ENCODE measurements at regions not wholly inside any gene's neighbourhood (a gene's known extent, or its start where the extent isn't known, plus 50 kb on each side); places are given as distances from the start of the nearest gene placed in this dataset.
A peak's percentile ranks its signal among the peaks of the same experiment; 100 is the strongest.

DNA sequence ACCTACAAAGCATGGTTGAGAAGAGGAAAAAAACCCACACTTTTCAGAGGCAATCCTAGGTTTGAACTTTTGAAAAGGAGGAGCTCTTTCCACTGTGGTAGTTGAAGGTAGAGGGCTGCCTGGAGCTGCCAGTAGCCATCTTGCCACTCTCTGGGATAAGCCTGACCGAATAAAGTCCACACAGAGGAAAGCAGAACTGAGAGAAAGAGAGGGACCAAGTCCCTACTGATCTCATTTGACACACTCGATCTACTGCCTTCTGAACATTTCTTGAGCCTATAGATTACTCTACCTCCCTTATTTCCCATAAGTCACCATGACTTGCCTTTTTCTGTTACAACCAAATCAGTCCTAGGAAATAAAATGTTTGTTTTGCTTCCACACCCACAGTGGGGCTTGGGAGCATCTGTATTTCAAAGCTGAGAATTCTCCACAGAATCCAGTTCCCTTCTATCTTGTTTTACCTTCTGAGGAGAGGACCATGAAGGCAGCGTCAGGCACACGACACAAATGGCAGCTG lies 147.0 kb upstream of the PTPRK start:
- DNase-seq: no peak

- no peak for DNase-seq
Observed at GRCh38 chr6:128666405-128666804, 146.0 kb upstream of the PTPRK start.

GRCh38 chr6:128663238-128663637 lies 142.8 kb upstream of the PTPRK start:
- no peak for DNase-seq

DNA sequence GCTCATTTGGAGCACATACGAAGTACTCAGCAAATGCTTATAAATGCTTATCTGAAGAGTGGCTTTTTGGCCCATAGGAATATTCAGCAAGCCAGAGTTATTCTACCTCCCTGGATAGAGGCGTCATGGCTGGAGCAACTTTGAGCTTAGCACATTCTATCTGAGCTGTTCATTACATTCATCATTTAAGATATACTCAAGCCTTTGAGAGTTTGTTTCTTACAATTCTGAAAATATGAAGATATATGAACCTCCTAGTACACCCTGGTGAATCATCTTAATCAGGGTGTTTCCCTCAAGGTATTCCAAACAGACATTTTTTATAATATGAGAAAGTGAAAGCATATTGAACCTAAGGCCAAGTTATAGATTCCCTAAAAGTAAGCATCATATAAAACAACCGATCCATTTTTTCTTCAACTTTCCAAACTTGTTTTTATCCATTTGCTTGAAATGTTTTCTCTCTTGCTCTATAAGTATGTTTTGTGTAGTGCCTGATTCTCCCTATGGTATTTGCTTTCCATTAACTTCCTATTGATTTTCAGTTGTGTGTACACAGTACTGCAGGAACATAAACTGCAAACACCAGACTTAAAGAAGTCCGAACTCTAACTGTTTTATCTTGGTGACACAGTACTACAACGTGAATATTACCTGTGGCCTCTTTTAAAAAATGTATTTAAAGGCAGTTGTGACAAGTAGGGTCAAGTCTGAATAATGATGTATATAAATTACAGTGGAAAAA lies 139.7 kb upstream of the PTPRK start:
- DNase-seq: no peak

DNA sequence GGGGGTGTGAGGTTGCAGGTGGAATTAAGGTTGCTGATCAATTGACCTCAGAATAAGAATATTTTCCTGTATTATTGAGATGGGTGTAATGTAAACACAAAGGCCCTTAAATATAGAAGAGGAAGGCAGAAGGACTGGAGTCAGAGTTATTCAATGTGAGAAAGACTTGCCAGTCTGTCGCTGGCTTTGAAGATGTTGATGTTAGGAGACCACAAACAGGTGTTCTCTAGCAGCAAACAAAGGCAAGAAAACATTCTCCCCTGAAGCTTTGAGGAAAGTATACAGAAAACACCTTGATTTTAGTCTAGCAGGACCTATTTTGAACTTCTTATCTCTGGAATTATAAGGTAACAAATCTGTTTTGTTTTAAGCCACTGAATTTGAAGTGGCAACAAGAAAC lies 138.9 kb upstream of the PTPRK start:
- no peak for DNase-seq

DNA sequence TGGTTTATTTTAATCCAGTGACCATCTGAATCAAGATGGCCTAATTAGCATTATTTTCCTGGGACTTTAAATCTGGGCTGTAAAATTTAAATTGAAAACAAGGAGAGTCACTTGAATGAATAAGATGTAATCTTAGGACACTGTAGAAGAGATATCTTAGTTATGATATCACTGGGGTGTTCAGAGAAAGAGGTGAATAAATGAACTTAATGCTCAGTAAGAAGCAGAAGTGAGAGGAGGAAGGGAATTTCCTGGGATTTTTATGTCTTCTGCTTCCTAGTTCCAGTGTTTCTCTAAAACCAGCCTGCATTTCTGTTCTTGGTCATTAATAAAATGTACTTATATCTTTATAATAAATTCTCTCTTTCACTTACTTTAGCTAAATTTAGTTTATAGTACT lies 136.8 kb upstream of the PTPRK start:
- no peak for DNase-seq

DNA sequence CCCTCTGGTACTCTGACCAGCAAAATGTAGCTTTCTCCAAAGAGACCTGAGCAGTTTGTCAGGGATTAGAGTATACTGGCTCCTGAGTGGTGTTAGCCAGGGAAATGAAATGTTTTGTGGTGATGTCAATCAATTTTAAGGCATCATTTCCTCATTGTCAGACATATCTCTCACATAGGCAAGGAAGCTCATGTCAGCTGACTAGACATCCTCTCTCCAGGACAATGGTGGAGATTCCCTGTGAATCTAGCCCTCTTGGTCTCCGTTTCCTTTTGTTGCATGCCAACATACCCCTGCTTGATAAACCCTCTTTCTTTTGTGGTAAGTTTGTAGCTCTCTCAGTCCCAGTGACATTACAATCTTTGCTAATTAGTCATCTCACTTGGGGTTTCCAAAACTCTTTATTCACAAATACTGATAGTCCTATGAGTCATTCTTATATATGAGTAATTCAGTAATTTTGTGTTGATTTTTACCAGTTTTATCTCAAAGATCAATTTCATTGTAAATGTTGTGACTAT lies 135.6 kb upstream of the PTPRK start:
- no peak for DNase-seq

GRCh38 chr6:128648022-128648598 lies 127.7 kb upstream of the PTPRK start:
- DNase-seq: no peak

DNA sequence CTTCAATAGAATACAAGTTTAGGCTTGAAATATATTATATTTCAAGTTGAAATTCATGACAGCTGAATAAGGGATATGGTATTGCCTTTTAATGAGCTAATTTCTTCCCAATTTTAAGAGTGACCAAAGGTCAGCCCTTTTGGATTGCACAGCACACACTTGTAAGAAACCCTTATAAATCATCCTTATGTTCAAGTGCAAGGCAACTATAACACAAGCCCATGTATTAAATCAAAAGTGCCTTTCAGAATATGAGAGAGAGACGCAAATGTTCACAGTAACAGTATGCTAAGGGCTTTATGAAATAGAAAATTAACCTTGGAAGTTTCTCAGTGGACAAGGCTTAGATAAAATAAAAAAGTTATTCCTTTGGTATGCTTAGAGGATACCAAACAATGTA lies 121.7 kb upstream of the PTPRK start:
- no peak for DNase-seq

DNA sequence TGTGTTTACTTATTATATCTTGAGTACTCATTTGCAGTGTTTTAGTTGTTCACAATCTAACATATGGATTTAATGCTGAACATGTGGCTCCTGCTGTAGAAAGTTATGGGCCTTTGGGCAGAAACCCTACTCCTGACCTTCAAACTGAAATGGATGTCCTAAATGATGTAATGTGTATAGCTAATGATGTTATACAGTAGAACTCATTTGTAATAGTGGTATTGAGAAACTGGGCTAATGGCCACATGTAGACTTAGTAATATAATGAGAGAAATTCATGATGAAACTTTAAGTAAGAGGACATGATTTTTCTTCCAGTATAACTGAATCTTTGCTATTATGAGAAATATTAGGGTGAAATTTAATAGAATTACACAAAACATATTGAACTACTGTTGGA lies 121.3 kb upstream of the PTPRK start:
- no peak for DNase-seq

DNA sequence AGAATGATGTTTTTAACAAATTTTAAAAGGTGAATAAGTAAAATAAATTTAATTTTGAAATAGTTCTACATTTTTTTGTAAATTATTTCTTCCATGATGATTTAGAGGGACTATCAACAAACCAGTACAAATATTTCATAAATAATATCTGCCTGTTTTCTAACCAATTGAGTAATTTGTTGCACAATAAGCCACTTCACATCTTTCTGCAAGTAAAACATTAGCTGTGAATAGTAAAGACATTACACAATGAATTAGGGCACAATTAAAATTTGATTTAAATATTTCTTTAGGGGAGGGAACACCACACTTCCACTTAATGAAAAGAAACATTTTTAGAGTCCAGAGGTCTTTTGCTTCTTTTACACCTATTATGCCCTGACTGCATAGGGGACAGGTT lies 118.4 kb upstream of the PTPRK start:
- DNase-seq: no peak

GRCh38 chr6:128635219-128635618 lies 114.8 kb upstream of the PTPRK start:
- DNase-seq: no peak

DNA sequence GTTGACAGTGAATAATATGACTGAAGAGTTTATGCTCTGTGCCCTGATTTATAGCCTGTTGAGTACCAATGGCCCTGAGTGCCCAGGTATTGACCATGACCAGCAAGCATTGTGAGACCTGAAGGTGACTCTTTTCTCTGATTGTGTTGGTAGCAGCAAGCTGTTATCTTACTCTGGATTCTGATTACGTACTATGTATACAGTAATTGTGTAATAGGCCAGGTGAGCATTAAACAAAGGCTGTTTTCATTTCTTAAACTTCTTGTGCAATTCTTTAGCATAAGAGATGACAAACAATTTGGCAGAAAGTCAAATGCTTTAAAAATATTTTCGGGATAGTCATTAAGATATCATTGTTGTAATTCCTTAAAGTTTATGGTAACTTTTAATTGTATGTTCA lies 111.7 kb upstream of the PTPRK start:
- DNase-seq: peak; percentile 6 to 16

DNA sequence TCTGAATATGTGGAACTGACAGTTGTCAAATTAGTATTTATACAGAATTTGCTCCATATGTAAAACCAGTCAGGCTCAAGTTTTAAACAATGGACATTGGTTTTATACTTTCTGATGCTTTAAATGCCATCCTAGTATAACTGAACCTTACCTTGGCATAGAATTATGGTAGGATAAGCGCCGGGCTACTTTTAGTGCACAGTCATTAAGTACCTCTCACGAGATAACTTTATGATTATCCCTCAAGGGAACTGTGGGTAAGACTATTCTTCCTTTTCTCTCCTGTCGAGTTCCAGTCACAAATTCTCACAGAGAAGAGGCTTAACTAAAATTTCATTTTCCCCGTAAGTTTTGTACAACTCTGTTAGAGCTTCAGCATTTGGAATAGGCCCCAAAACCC lies 110.6 kb upstream of the PTPRK start:
- DNase-seq: no peak

GRCh38 chr6:128630213-128630612 lies 109.8 kb upstream of the PTPRK start:
- DNase-seq: no peak

- no peak for DNase-seq
Observed at GRCh38 chr6:128617285-128617684, 96.9 kb upstream of the PTPRK start.

DNA sequence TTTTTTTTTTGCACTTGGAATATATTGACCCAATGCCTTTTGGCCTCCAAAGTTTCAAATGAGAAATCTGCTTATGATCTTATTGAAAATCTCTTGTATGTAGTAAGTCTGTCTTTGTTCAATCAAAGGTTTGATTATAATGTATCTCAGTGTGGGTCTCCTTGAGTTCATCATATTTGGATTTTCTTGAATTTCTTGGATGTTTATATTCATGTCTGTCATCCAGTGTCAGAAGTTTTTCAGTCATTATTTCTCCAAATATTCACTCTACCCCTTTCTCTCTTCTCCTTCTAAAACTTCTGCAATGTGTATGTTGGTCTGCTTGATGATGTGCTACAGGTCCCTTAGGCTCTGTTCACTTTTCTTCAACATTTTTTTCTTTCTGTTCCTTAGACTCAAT lies 95.9 kb upstream of the PTPRK start:
- DNase-seq: no peak

DNA sequence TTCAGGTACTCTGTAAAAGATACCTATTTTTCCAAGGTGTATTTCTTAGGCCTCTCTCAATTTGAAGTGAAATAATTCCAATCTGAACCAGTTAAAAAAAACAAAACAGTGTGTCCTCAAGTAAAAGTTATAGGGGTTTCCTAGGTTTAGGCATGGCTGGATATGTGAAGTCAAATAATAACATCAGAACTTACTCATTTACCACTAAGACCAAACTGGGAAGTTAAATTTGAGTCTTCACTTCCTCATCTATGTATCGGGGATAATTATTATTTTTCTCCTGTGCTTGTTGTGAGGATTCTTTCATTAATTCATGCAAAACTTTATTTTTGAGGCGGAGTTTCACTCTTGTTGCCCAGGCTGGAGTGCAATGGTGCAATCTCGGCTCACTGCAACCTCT lies 86.2 kb upstream of the PTPRK start:
- DNase-seq: no peak

GRCh38 chr6:128605961-128606360 lies 85.6 kb upstream of the PTPRK start:
- DNase-seq: no peak

- DNase-seq: peak in 1 of 2 donors; percentile 16
Observed at GRCh38 chr6:128601060-128601459, 80.7 kb upstream of the PTPRK start.

DNA sequence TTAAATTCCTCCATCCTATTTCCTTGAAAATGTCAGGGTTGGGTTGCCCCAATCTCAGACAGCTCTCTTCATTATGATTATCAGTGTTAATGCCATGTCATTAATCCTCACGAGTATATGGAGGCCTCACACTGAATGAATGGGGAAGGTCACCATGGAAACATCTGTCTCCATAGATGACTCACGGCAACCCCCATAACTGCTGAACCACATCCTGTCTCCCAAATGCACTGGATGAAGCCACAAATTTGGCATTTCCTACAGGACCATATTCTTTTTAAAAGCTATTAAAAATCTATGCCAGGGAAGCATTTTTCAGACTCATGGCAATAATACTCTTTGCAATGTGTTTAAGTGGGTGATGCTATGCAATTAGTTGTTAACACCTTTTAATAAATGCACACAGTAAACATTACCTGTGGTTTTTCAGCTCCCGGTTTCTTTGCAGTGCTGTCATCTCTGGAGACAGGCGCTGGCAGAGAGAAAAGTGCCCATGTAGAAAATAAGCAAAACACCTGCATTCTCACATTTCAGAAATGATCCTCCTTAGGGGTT lies 80.1 kb upstream of the PTPRK start:
- peak; percentile 12 to 20 for DNase-seq

GRCh38 chr6:128599036-128599435 lies 78.6 kb upstream of the PTPRK start:
- no peak for DNase-seq

- DNase-seq: no peak
Observed at GRCh38 chr6:128598571-128598970, 78.2 kb upstream of the PTPRK start.
